HG02571 (cell line): ENCODE measurements at regions not wholly inside any gene's neighbourhood (a gene's known extent, or its start where the extent isn't known, plus 50 kb on each side); places are given as distances from the start of the nearest gene placed in this dataset.

ENCODE experiments used
- ATAC-seq: cut with Tn5 transposase; IDR thresholded peaks from one replicate; pipeline ENCODE4 v1.9.1; 2021; ENCODE audit warnings: mild to moderate bottlenecking, moderate library complexity; ENCODE audit not compliant: unreplicated experiment

- no peak for ATAC-seq
These were observed 847.3 kb downstream of the JRKL start for GRCh38 chr11:97237151-97237550.

DNA sequence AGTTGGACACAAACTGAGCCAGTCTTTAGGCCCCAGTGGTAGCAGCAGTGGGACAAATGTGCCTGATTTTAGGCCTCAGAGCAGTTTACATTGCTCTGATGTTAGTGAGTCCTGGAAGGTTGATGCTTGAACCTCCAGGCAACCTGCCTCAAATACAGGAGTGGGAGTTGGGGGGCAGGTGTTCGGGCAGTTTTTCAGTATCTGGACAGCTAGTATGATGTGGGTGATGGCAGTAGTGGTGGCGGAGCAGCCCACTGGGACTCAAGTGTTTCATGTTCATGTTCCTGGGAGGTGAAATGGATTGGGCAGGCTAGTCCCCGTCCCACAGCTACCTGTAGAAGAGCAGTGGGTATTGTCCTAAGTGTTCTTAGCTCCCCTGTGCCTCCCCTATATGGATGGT, 857.8 kb downstream of the JRKL start:
- ATAC-seq, result no peak

GRCh38 chr11:97254790-97255189, 865.0 kb downstream of the JRKL start:
- no peak for ATAC-seq

- ATAC-seq, result no peak
These were observed 869.6 kb downstream of the JRKL start for GRCh38 chr11:97259434-97259833.

- no peak for ATAC-seq
These were observed 870.1 kb downstream of the JRKL start for GRCh38 chr11:97259884-97260283.

DNA sequence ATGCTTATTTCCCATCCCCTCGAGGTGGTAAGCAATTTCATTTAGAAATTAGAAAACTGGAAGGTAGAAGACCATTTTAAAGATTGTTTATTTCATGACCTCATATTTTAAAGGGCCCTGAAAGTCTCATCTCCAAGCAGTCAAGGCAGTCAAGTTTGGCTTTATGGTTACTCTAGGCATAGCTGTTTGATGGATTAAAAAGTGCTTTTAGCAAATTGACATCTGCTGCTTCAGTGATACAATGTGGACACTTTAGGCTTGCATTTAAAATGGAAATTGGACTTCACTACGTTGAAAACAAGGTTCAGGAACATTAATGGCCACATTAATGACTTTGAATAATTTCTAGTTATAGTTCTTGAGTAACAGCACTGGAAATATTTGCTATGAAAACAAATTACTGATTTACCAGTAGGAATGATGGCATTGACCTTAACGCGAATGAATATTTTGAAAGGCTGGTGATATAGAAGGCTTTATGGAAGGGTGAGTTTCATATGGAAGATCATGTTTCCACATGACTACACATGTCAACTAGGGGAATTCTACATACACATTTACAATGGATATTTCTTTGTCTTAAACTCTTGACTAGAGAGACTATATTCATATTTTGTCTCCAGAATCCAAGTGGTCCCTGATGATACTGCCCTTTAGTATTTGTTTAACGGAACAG, 873.5 kb downstream of the JRKL start:
- ATAC-seq, result no peak

DNA sequence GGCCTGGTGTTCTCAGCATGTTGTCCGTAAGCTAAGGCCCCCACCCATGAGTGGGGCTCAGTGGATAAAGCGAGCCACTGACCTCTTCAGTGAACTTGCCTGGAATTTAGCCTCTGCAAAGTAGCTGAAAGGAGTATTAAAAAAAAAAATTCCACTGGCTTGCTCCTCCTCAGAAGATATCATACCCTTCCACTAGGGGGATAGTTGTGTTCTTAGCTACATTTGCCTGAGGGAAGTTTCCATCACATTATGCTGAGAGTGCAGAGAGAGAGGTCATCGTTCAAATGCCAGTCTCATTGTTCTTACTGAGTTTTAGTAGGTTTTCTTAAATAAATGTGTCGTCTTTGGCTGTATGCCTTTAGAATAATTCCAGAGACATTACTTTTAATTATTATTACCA, 879.7 kb downstream of the JRKL start:
- ATAC-seq, result no peak

- no peak for ATAC-seq
These were observed 889.5 kb downstream of the JRKL start for GRCh38 chr11:97279341-97279740.

DNA sequence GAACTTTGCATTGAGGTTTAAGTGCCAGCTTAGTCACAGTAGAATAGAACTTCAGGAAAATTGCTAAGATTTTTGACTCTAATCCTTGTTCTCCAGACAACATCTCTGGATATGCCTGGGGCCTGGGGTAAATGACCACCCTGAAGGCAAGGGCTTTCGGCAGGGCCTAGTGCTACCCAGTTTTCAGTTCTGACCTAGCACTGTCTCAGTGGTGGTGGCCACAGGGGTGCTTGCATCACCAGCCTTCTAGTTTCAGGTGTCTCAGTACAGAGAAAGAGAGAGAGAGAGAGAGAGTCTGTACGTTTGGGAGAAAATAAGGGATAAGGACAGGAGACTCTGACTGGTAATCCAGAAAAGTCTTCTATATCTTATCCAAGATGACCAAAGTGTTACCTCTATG, 890.5 kb downstream of the JRKL start:
- no peak for ATAC-seq

DNA sequence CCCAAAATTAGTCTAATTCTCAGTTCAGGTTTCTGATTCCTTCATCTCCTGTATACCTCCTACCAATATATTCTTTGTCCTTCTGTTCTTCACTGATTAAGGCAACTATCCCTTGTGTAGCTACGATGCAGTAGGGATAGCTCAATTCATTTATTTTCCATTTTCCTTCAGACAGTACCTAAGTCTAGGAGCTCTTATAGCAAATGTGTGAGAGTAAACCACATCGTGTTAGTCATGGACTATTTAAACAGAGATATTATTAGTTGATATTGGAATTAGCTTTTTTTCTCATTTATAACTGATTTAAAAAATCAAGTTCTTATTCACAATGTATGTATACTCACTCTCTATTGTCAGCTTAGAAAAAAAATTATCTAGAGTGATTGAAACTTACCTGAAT, 900.0 kb downstream of the JRKL start:
- no peak for ATAC-seq

DNA sequence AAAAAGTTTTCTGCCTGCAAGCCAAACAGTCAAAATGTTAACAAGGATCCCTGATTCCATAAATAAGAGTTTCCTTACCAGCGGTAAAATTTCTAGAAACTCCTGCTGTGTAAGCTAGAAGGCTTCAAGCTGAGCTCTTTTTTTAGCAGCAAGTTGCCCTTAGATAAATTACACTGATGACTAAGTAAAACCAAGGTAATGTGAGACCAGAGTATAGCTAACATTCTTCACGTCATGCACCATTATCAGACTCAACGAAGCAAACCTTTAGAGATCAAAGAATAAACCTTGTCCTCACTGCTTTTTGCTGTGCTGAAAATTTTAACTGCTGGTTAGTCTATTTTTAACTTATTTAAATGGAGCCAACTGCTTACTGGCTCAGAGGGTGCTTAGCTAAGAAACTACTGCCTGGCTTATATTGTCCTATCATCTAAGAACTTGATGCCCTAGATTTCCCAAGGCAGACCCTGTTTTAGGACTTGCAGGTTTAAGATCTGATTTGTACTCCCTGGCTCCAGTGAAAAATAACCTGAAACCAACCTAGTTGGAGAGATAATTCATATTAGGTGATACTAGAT, 900.7 kb downstream of the JRKL start:
- no peak for ATAC-seq

DNA sequence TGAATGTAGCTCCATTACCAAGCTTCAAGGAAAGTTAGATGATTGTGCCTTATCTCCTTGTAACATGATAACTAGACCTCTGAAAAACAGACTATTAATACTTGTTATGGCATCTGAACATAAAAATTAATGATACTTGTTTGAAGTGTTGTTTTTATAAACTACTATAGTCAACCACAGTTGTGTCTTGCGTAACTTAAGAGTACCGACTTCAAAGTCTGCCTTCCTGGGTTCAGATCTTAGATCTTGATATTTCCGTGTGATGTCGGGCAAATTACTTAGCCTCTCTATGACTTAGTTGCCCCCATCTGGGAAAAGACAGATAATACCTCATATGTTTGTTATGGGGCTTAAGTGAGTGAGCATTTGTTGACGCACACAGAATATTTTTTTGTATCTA, 906.5 kb downstream of the JRKL start:
- ATAC-seq, result no peak

- ATAC-seq, result no peak
These were observed 919.5 kb downstream of the JRKL start for GRCh38 chr11:97309291-97309690.

- ATAC-seq, result no peak
These were observed 935.9 kb downstream of the JRKL start for GRCh38 chr11:97325693-97326092.

- no peak for ATAC-seq
These were observed 942.5 kb downstream of the JRKL start for GRCh38 chr11:97332271-97332670.

GRCh38 chr11:97336064-97336463, 946.3 kb downstream of the JRKL start:
- no peak for ATAC-seq

DNA sequence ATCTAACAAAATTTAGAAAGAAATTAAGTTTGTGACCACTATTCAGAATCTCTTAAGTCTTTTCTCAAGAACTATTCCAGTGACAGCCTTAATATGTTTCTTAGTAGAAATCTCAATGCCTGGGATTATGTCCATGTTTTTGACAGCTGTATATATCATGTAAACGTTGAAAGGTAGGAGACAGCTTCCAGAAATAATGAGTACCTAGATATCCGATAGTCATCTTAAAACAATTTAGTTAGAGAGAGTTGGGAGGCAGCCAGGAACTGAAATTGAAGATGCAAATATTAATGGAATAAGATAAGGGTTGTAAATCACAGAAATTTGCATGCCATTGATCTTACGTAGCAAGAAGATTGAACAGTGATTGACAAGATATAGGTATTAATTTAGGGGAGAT, 955.2 kb downstream of the JRKL start:
- no peak for ATAC-seq

GRCh38 chr11:97349201-97349600, 959.4 kb downstream of the JRKL start:
- no peak for ATAC-seq

GRCh38 chr11:97351939-97352338, 962.1 kb downstream of the JRKL start:
- no peak for ATAC-seq

GRCh38 chr11:97354026-97354425, 964.2 kb downstream of the JRKL start:
- no peak for ATAC-seq

DNA sequence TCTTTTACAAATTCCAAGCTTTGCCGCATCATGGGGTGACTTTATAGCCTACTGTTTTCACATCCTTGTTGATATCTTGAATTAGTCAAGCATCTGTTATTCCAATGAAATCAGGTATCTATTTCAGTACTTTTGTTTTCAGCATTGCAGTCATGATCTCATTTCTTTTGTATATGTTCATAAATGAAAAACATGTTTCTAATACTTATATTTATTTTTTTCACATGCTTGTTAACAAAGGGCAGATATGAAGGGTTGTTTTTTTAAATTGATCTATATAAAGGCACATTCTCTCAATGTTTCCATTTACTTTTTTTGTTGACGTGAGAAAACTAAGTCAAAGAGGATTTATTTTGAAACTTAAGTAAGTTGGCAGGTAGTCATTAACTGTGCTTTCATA, 964.8 kb downstream of the JRKL start:
- ATAC-seq, result no peak

DNA sequence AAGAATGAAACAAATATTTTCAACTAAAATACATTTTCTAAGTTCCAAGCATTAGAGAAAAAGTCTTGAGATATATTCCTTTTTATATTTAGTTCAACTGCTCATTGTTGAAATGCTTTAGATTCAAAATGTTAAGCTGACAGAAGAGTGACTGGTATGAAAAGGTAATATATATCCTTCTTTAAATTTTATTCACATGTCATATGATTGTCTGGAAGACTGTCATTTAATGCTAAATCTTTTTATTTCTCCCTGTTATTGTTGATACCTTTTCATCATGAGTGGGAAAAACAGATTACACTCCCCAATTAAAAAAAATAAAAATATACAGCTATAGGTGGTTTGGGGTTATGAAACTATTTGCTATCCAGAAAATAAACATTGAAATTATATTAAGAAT, 965.4 kb downstream of the JRKL start:
- no peak for ATAC-seq

GRCh38 chr11:97356144-97356543, 966.3 kb downstream of the JRKL start:
- no peak for ATAC-seq
